Iris pigment epithelial cell (primary cell): ENCODE measurements at regions not wholly inside any gene's neighbourhood (a gene's known extent, or its start where the extent isn't known, plus 50 kb on each side); places are given as distances from the start of the nearest gene placed in this dataset.

ENCODE experiments used
- DNase-seq: peaks from one replicate; pipeline ENCODE4 v3.0.0-alpha.2; 2011; ENCODE audit warnings: low read depth

GRCh38 chr11:45036733-45037132, 86.0 kb upstream of the TP53I11 start:
- no peak for DNase-seq

- DNase-seq, result no peak
Measured at GRCh38 chr11:45037434-45038005, 86.8 kb upstream of the TP53I11 start.

GRCh38 chr11:45038923-45039322, 88.2 kb upstream of the TP53I11 start:
- DNase-seq, result no peak

- DNase-seq, result no peak
Measured at GRCh38 chr11:45041596-45041995, 90.9 kb upstream of the TP53I11 start.

- no peak for DNase-seq
Measured at GRCh38 chr11:45042560-45042959, 91.9 kb upstream of the TP53I11 start.

- DNase-seq, result no peak
Measured at GRCh38 chr11:45043755-45044475, 93.2 kb upstream of the TP53I11 start.

- DNase-seq, result peak; percentile 79
Measured at GRCh38 chr11:45045683-45046471, 95.2 kb upstream of the TP53I11 start.

GRCh38 chr11:45048313-45048841, 97.7 kb upstream of the TP53I11 start:
- DNase-seq, result no peak

GRCh38 chr11:45048870-45049691, 97.4 kb upstream of the PRDM11 start:
- no peak for DNase-seq

- DNase-seq, result no peak
Measured at GRCh38 chr11:45050111-45050510, 96.3 kb upstream of the PRDM11 start.

- no peak for DNase-seq
Measured at GRCh38 chr11:45051621-45052020, 94.8 kb upstream of the PRDM11 start.

- no peak for DNase-seq
Measured at GRCh38 chr11:45052361-45052760, 94.1 kb upstream of the PRDM11 start.

- no peak for DNase-seq
Measured at GRCh38 chr11:45053736-45054446, 92.5 kb upstream of the PRDM11 start.

GRCh38 chr11:45054956-45055355, 91.5 kb upstream of the PRDM11 start:
- DNase-seq, result no peak

- DNase-seq, result no peak
Measured at GRCh38 chr11:45056529-45056928, 89.9 kb upstream of the PRDM11 start.

- DNase-seq, result no peak
Measured at GRCh38 chr11:45057938-45058646, 88.3 kb upstream of the PRDM11 start.

GRCh38 chr11:45058647-45058950, 87.8 kb upstream of the PRDM11 start:
- no peak for DNase-seq

- no peak for DNase-seq
Measured at GRCh38 chr11:45060707-45061106, 85.7 kb upstream of the PRDM11 start.

- DNase-seq, result no peak
Measured at GRCh38 chr11:45061641-45062040, 84.8 kb upstream of the PRDM11 start.

GRCh38 chr11:45062115-45062514, 84.3 kb upstream of the PRDM11 start:
- DNase-seq, result no peak
